LNCaP clone FGC (cell line): ENCODE measurements at regions not wholly inside any gene's neighbourhood (a gene's known extent, or its start where the extent isn't known, plus 50 kb on each side); places are given as distances from the start of the nearest gene placed in this dataset.

Experiments used
- DNase-seq: peaks from one replicate; pipeline ENCODE4 v3.0.0-alpha.2; 2011; ENCODE audit warnings: low read depth
- H3K4me3 ChIP-seq: 2 replicates; pipeline ENCODE4 v1.5.1; 2011; ENCODE audit warnings: mild to moderate bottlenecking, low read depth, low read length, control low read depth
- TF ChIP-seq, protein P1 (sequence below): IDR thresholded peaks from 2 replicates; pipeline ENCODE4 v1.5.1; 2012; ENCODE audit warnings: mild to moderate bottlenecking; ENCODE audit not compliant: control insufficient read depth, insufficient read depth; ENCODE audit errors: extremely low read depth

DNA sequence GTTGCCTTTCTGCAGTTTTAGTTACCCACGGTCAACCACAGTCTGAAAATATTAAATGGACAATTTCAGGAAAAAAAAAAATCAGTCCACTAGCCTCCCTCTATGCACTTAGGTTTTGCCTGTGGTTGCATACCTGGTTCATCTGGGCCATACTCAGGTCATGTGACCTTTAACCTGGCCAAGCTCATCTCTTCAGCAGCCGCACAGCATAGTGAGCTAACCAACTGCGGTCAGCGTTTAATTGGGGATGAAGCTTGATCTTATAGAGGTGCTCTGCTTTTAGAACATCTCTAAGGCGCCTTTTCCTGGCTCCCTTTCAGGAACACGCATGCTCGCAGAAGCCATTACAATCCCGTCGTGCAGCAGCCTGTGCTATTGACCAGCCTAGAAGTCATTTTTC is 177.2 kb upstream of the HMGA2 start:
- TF ChIP-seq, protein P1, sequence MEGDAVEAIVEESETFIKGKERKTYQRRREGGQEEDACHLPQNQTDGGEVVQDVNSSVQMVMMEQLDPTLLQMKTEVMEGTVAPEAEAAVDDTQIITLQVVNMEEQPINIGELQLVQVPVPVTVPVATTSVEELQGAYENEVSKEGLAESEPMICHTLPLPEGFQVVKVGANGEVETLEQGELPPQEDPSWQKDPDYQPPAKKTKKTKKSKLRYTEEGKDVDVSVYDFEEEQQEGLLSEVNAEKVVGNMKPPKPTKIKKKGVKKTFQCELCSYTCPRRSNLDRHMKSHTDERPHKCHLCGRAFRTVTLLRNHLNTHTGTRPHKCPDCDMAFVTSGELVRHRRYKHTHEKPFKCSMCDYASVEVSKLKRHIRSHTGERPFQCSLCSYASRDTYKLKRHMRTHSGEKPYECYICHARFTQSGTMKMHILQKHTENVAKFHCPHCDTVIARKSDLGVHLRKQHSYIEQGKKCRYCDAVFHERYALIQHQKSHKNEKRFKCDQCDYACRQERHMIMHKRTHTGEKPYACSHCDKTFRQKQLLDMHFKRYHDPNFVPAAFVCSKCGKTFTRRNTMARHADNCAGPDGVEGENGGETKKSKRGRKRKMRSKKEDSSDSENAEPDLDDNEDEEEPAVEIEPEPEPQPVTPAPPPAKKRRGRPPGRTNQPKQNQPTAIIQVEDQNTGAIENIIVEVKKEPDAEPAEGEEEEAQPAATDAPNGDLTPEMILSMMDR, result no peak
- no peak for DNase-seq
- no peak overlapping the region for H3K4me3 ChIP-seq

DNA sequence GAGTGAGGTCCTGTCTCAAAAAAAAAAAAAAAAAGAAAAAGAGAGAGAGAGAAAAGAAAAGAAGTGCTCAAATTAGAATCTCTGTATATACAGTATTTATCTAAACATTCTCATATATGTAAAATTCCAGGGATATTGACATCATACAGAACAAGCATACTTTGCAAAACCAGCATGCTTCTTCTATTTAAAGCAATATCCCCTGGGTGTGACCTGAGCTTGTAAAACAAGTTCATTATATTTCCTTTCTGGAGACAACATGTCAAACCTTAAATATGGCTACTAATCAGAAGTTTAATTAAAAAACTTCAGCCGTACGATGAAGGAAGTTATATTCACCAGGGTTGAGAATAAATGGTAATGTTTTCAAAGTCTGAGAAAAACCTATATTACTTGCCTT is 175.8 kb upstream of the HMGA2 start:
- H3K4me3 ChIP-seq, result no peak overlapping the region
- DNase-seq, result no peak
- TF ChIP-seq, protein P1, result no peak

DNA sequence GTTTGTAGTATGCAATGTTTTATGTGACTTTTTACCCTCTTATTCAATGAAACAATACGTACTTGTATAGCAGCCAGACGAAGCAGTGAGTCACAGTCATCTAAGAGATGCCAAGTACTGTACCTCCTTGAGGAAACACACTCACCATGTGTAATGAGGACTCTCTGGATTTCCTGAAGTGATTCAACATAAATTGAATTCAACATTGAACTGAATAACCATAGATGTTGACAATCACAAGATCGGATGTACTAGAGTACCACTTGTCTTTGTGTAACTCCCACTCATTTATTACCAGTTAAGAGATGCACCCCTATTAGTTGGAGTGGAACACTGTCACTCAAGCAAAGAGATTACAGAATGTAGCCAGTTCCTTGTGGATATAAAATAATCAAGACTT is 175.2 kb upstream of the HMGA2 start:
- no peak overlapping the region for H3K4me3 ChIP-seq
- DNase-seq, result no peak
- TF ChIP-seq, protein P1, result no peak

DNA sequence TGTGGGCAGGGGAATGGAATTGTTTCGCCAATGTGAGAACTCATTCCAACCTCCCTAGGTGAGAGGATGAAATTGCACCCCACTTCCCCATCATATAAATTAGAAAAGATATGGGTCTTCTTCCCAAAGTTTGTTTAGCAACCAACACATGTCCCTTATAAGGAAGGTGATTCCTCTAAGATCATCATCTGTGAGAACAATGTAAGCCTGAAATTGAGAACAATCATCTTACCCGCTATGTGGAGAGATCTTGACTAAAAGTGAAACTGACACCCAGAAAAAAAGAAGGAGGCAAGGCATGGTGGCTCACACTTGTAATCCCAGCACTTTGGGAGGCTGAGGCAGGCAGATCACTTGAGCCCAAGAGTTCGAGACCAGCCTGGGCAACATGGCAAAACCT is 173.2 kb upstream of the HMGA2 start:
- TF ChIP-seq, protein P1, result no peak

DNA sequence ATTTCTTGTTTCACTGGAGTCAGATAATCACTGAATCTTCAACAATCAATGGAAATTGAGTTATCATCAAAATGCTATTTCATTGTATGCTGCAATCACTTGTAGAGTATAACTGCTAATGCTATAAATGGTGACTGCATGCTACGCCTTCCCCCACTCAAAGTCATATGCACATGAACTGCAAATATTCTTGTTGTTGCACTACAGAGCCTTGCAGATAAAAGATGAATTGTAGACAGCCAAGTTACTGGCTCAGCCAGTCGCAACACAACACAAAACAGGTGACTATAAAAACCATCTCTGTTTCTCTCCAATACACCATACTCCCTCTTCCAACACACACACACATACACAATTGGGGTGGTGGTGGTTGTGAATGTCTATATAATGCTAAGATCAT is 171.0 kb upstream of the HMGA2 start:
- no peak for DNase-seq
- TF ChIP-seq, protein P1, result no peak
- H3K4me3 ChIP-seq, result no peak overlapping the region

More for the DNA sequence above, 173.2 kb upstream of the HMGA2 start:
- H3K4me3 ChIP-seq, result no peak overlapping the region
- DNase-seq, result no peak

DNA sequence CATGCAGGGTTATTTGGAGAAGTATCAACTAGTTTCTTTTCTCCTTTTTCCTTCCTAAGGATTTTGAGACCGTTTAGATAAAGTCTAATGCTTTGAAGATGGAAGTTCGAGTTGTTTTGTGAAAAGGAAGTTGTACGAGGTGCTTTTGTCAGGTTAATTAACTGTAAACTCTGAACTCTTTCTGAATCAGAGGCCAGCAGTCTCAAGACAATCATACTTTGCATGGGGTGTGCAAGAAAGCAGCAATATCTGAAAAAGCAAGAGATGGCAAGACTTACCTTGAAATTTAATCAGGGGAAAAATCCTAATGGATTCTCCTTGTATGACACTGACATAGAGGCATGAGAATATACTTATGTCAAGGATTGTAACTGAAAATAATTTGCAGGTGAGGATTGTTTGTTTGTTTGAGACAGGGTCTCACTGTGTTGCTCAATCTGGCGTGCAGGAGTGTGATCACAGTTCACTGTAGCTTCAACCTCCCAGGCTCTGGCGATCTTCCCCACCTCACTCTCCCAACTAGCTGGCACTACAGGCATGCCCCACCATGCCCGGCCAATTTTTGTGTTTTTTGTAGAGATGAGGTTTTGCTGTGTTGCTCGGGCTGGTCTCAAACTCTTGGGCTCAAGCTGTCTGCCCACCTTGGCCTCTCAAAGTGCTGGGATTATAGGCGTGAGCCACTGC is 170.2 kb upstream of the HMGA2 start:
- no peak overlapping the region for H3K4me3 ChIP-seq
- no peak for DNase-seq
- TF ChIP-seq, protein P1, result no peak

DNA sequence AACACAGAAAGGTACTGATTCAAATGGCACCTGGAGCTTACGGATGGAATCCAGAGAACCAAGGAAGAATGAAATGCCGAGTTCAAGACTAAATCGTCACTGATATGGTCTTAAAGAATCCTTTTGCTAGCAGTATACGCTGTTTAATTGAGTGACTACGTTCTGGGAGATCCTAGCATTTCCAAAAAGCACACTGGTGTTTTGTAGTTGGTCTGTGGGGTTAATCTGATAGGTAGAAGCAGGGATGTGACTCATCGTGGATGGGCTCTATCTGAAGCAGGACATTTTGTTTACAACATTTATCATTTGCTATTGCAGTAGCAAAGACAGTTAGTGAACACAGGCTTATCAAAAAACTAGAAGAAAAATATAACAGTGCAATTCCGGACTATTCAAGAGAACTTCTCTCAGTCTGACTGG is 169.2 kb upstream of the HMGA2 start:
- no peak for DNase-seq
- H3K4me3 ChIP-seq, result no peak overlapping the region
- TF ChIP-seq, protein P1, result no peak
